CD4-positive, alpha-beta T cell (primary cell): ENCODE measurements at regions not wholly inside any gene's neighbourhood (a gene's known extent, or its start where the extent isn't known, plus 50 kb on each side); places are given as distances from the start of the nearest gene placed in this dataset.

Experiments used
- ATAC-seq: fragments of 200-7000 bp; cut with Tn5 transposase; one replicate; pipeline ENCODE4 v1.10.0; 2022; ENCODE audit warnings: mild to moderate bottlenecking; ENCODE audit not compliant: poor library complexity
- CTCF ChIA-PET: fragments of 350-600 bp; sonication (Branson Sonifier 250); formaldehyde crosslinking; loops from one replicate; lab custom pipeline; 2021; ENCODE audit warnings: antibody characterized with exemption, inconsistent platforms; lab: Charles Lee
- POLR2A ChIA-PET: fragments of 350-600 bp; sonication (Branson Sonifier 250); formaldehyde crosslinking; loops from one replicate; lab custom pipeline; 2021; ENCODE audit warnings: antibody characterized with exemption, inconsistent platforms; lab: Charles Lee
- DNase-seq, 14 experiments: peaks; one replicate each; pipeline ENCODE4 v3.0.0-alpha.2; 2013 to 2020; ENCODE audit warnings: mixed read lengths in 2 of 14
- H3K27ac ChIP-seq, 2 donors: one replicate each; pipeline versions ENCODE4 v1.5.1 to v1.7.0; 2013; ENCODE audit warnings: low read length in 2 of 2, low read depth in 1 of 2, mild to moderate bottlenecking in 1 of 2
- H3K27me3 ChIP-seq, 2 experiments: 1 replicate in 1 of 2; 2 replicates in 1 of 2; pipeline versions ENCODE4 v1.6.1 to v1.7.0; 2013; ENCODE audit warnings: low read length in 2 of 2, control low read depth in 1 of 2, mild to moderate bottlenecking in 1 of 2, moderate library complexity in 1 of 2; ENCODE audit not compliant: insufficient read depth in 2 of 2, control insufficient read depth in 1 of 2
- H3K36me3 ChIP-seq: one replicate; pipeline ENCODE4 v1.6.1; 2013; ENCODE audit warnings: low read length, control low read depth; ENCODE audit not compliant: insufficient read depth
- H3K4me1 ChIP-seq: one replicate; pipeline ENCODE4 v1.6.1; 2013; ENCODE audit warnings: low read length, control low read depth; ENCODE audit not compliant: insufficient read depth
- H3K4me3 ChIP-seq: one replicate; pipeline ENCODE4 v1.5.1; 2013; ENCODE audit warnings: mild to moderate bottlenecking, low read length, moderate library complexity
- H3K9me3 ChIP-seq, 2 experiments: 1 replicate in 1 of 2; 2 replicates in 1 of 2; pipeline versions ENCODE4 v1.6.1 to v1.7.0; 2013; ENCODE audit warnings: low read length in 2 of 2, mild to moderate bottlenecking in 2 of 2, control low read depth in 1 of 2, moderate library complexity in 1 of 2; ENCODE audit not compliant: control insufficient read depth in 1 of 2, insufficient read depth in 1 of 2
- H3K27ac Mint-ChIP-seq: one replicate; pipeline ENCODE4 v1.8.0; 2020; ENCODE audit warnings: mixed read lengths
- H3K27me3 Mint-ChIP-seq: one replicate; pipeline ENCODE4 v1.8.0; 2021; ENCODE audit warnings: mixed read lengths
- H3K36me3 Mint-ChIP-seq: one replicate; pipeline ENCODE4 v1.8.0; 2021; ENCODE audit warnings: low read depth, mixed read lengths
- H3K4me1 Mint-ChIP-seq: one replicate; pipeline ENCODE4 v1.8.0; 2021; ENCODE audit warnings: low read depth, mixed read lengths
- H3K4me3 Mint-ChIP-seq: one replicate; pipeline ENCODE4 v1.8.0; 2020; ENCODE audit warnings: mild to moderate bottlenecking, mixed read lengths
- H3K9me3 Mint-ChIP-seq: one replicate; pipeline ENCODE4 v1.8.0; 2020; ENCODE audit warnings: mixed read lengths
- intact Hi-C, 2 experiments: fragments of 100-400 bp; cut with DNase I in 1 of 2; cut with micrococcal nuclease in 1 of 2; formaldehyde crosslinking; loops; one replicate each; pipeline versions ENCODE4 v1.15.1 to v1.9.0; 2023 to 2025; cut with DNase I, micrococcal nuclease
- TF ChIP-seq, protein P1 (sequence below): fragments of 200-600 bp; IDR thresholded peaks from one replicate; pipeline ENCODE4 v1.8.0; 2022; ENCODE audit warnings: antibody characterized with exemption, mild to moderate bottlenecking

GRCh38 chr9:103928442-103928841 is 165.7 kb upstream of the SMC2 start:
- H3K9me3 ChIP-seq, result no peaks in the 10 kb centered on the region
- intact Hi-C loops, result no loop called here
- Mint-ChIP-seq H3K36me3 (no peaks in the 10 kb centered on the region), H3K27ac (no peak overlapping the region), H3K9me3 (no peaks in the 10 kb centered on the region), H3K27me3 (no peaks in the 10 kb centered on the region), H3K4me3 (no peak overlapping the region), H3K4me1 (no peaks in the 10 kb centered on the region)
- H3K36me3 ChIP-seq, result no peaks in the 10 kb centered on the region
- H3K4me1 ChIP-seq, result no peaks in the 10 kb centered on the region
- ChIA-PET CTCF (no interaction called here), POLR2A (no interaction called here)
- H3K27me3 ChIP-seq, result no peaks in the 10 kb centered on the region
- DNase-seq (no peak), ATAC-seq (no peak)
- H3K4me3 ChIP-seq, result no peak overlapping the region
- no peak overlapping the region for H3K27ac ChIP-seq
- TF ChIP-seq, protein P1, sequence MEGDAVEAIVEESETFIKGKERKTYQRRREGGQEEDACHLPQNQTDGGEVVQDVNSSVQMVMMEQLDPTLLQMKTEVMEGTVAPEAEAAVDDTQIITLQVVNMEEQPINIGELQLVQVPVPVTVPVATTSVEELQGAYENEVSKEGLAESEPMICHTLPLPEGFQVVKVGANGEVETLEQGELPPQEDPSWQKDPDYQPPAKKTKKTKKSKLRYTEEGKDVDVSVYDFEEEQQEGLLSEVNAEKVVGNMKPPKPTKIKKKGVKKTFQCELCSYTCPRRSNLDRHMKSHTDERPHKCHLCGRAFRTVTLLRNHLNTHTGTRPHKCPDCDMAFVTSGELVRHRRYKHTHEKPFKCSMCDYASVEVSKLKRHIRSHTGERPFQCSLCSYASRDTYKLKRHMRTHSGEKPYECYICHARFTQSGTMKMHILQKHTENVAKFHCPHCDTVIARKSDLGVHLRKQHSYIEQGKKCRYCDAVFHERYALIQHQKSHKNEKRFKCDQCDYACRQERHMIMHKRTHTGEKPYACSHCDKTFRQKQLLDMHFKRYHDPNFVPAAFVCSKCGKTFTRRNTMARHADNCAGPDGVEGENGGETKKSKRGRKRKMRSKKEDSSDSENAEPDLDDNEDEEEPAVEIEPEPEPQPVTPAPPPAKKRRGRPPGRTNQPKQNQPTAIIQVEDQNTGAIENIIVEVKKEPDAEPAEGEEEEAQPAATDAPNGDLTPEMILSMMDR, result no peak

- no peaks in the 10 kb centered on the region for H3K36me3 Mint-ChIP-seq
- ATAC-seq, result no peak
- ChIA-PET CTCF (no interaction called here), POLR2A (no interaction called here)
- H3K27me3 Mint-ChIP-seq, result no peaks in the 10 kb centered on the region
- no peaks in the 10 kb centered on the region for H3K9me3 Mint-ChIP-seq
- Histone ChIP-seq H3K27me3 (no peaks in the 10 kb centered on the region), H3K27ac (no peak overlapping the region), H3K4me1 (no peaks in the 10 kb centered on the region), H3K36me3 (no peaks in the 10 kb centered on the region), H3K9me3 (no peaks in the 10 kb centered on the region), H3K4me3 (no peak overlapping the region)
- H3K4me1 Mint-ChIP-seq, result no peaks in the 10 kb centered on the region
- intact Hi-C loops, result no loop called here
- H3K27ac Mint-ChIP-seq, result no peak overlapping the region
- no peak for DNase-seq
- TF ChIP-seq, protein P1, result no peak
- H3K4me3 Mint-ChIP-seq, result no peak overlapping the region
Measured at GRCh38 chr9:103941104-103941503, 153.0 kb upstream of the SMC2 start.

GRCh38 chr9:103942200-103942599 is 151.9 kb upstream of the SMC2 start:
- H3K27me3 ChIP-seq, result no peaks in the 10 kb centered on the region
- H3K4me1 Mint-ChIP-seq, result no peaks in the 10 kb centered on the region
- H3K9me3 ChIP-seq, result no peaks in the 10 kb centered on the region
- ChIA-PET POLR2A (no interaction called here), CTCF (no interaction called here)
- no peak overlapping the region for H3K4me3 ChIP-seq
- no peak overlapping the region for H3K27ac Mint-ChIP-seq
- H3K4me1 ChIP-seq, result no peaks in the 10 kb centered on the region
- H3K27ac ChIP-seq, result no peak overlapping the region
- TF ChIP-seq, protein P1, result no peak
- DNase-seq (no peak), ATAC-seq (no peak)
- no peaks in the 10 kb centered on the region for H3K27me3 Mint-ChIP-seq
- no peaks in the 10 kb centered on the region for H3K9me3 Mint-ChIP-seq
- H3K36me3 Mint-ChIP-seq, result no peaks in the 10 kb centered on the region
- no peaks in the 10 kb centered on the region for H3K36me3 ChIP-seq
- intact Hi-C loops, result no loop called here
- no peak overlapping the region for H3K4me3 Mint-ChIP-seq
